PC-9 (cell line): ENCODE measurements at regions not wholly inside any gene's neighbourhood (a gene's known extent, or its start where the extent isn't known, plus 50 kb on each side); places are given as distances from the start of the nearest gene placed in this dataset.
A peak's percentile ranks its signal among the peaks of the same experiment; 100 is the strongest.

Experiments
- BruUV-seq: library from RNA; stranded (reverse); fragments of 400-500 nt; replicated peaks from 2 replicates; lab custom pipeline; 2021; lab: Mats Ljungman, UMichigan
- CTCF ChIA-PET: fragments of 300-600 bp; sonication (Branson Sonifier 250); formaldehyde crosslinking; loops from one replicate; lab custom pipeline; 2022; ENCODE audit warnings: antibody characterized with exemption; lab: Charles Lee
- POLR2A ChIA-PET: fragments of 300-600 bp; sonication (Branson Sonifier 250); formaldehyde crosslinking; loops from one replicate; lab custom pipeline; 2022; ENCODE audit warnings: antibody characterized with exemption; ENCODE audit not compliant: unreplicated experiment; lab: Charles Lee
- DNase-seq, 2 experiments: peaks; one replicate each; pipeline versions ENCODE4 v3.0.0 to v3.0.0-alpha.2; 2015 to 2022; ENCODE audit warnings: mixed read lengths in 1 of 2
- H2AFZ ChIP-seq: fragments of 200-600 bp; sonication (generic); 2 replicates; pipeline ENCODE4 v1.8.1; 2017; ENCODE audit warnings: antibody characterized with exemption
- H3F3A ChIP-seq: fragments of 200-600 bp; sonication (generic); 2 replicates; pipeline ENCODE4 v1.8.1; 2017; ENCODE audit warnings: antibody characterized with exemption, mild to moderate bottlenecking, low read depth; ENCODE audit not compliant: insufficient read depth
- H3K27ac ChIP-seq: fragments of 200-600 bp; sonication (generic); 2 replicates; pipeline ENCODE4 v1.6.1; 2016; ENCODE audit warnings: mixed run types
- H3K27me3 ChIP-seq: fragments of 200-600 bp; sonication (generic); 2 replicates; pipeline ENCODE4 v1.6.1; 2016; ENCODE audit warnings: low read depth, mixed run types; ENCODE audit not compliant: insufficient read depth
- H3K36me3 ChIP-seq: fragments of 200-600 bp; sonication (generic); 2 replicates; pipeline ENCODE4 v1.6.1; 2016; ENCODE audit warnings: low read depth, mixed run types
- H3K4me1 ChIP-seq: fragments of 200-600 bp; sonication (generic); replicated peaks from 2 replicates; pipeline ENCODE4 v1.6.1; 2016; ENCODE audit warnings: mixed run types; ENCODE audit not compliant: insufficient read depth
- H3K4me2 ChIP-seq: fragments of 200-600 bp; sonication (generic); 2 replicates; pipeline ENCODE4 v1.6.1; 2017; ENCODE audit warnings: mixed run types
- H3K4me3 ChIP-seq: fragments of 200-600 bp; sonication (generic); 2 replicates; pipeline ENCODE4 v1.6.1; 2016; ENCODE audit warnings: mixed run types
- H3K79me2 ChIP-seq: fragments of 200-600 bp; sonication (generic); 2 replicates; pipeline ENCODE4 v1.6.1; 2017; ENCODE audit warnings: low read depth, mixed run types
- H3K9me2 ChIP-seq: fragments of 200-600 bp; sonication (generic); 2 replicates; pipeline ENCODE4 v1.8.1; 2017; ENCODE audit warnings: mild to moderate bottlenecking; ENCODE audit not compliant: insufficient read depth
- H3K9me3 ChIP-seq: fragments of 200-600 bp; sonication (generic); 2 replicates; pipeline ENCODE4 v1.8.1; 2016; ENCODE audit warnings: low read depth; ENCODE audit not compliant: insufficient read depth
- H4K20me1 ChIP-seq: fragments of 200-600 bp; sonication (generic); 2 replicates; pipeline ENCODE4 v1.8.1; 2017; ENCODE audit not compliant: insufficient read depth
- EZH2 ChIP-seq: fragments of 200-600 bp; sonication (generic); IDR thresholded peaks from 2 replicates; pipeline ENCODE4 v1.8.0; 2017; ENCODE audit warnings: antibody characterized with exemption, low read depth
- intact Hi-C: fragments of 100-400 bp; cut with micrococcal nuclease; formaldehyde crosslinking; loops from one replicate; pipeline ENCODE4 v1.10.0; 2022; ENCODE audit not compliant: unreplicated experiment
- TF ChIP-seq, protein P1 (sequence below): fragments of 200-600 bp; sonication (generic); conservative IDR thresholded peaks from 2 replicates; pipeline ENCODE4 v1.6.1; 2017; ENCODE audit warnings: mixed run types, antibody characterized with exemption, mild to moderate bottlenecking, moderate library complexity

DNA sequence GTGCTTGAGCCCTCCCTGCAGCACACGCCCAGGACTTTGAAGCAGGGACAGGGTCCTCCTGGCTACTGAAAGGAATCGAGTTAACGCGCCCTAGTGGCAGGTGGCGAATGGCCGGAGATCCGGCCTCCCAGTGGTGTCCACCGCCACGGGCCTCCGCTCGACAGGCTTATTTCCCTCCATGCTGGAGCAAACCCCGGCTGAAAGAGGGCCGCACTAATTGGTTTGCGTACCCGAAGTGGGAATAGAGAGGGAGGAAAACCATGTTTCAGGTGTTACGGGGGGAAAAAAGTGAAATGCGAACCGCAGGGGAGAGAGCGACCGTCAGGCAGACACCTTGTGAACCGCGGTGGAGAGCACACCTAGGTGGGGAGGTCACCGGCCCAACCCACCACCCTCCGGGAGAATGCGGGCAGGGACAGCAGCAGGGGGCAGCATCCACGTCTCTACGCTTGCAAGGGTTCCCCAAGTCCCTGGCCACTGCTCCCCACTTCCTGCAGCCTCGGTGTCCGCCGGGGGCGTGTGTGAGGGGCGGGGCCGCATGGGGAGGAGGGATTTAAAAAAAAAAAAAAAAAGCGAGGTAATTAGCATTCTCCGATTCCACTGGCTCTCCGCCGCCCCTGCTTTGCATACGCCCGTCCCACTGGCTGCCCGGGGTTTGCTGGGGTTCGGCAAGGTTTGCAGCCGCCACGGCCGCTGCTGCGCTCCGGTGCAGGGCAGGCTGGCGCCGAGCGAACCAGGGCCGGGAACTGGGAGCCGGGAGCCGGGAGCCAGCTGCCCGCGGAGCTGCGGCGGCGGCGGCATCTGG, 224.6 kb upstream of the CRY1 start:
- POLR2A ChIA-PET: no interaction called here
- CTCF ChIA-PET: interaction anchor here (0.6 to 0.7 kb wide), 3 partner anchors 46 to 288 kb away, joined by 3 to 4 read pairs (median 4); no protein-coding TSS in a partner anchor

DNA sequence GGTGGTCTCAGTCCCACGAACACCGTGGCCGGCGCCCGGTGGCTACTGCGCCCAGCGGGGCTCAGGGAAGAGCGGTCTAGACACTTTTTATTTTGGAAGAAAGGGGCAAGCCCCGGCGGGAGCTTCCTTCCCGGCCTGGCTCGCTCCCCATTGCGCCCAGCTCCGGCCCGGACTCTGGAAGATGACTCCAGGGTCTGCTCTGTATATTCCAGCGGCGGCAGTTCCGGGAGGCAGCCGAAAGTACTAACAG, 225.1 kb upstream of the CRY1 start:
- peaks cover 49% of the 10 kb centered on the region for H3K79me2 ChIP-seq
- no peaks in the 10 kb centered on the region for H3K9me2 ChIP-seq
- no peaks in the 10 kb centered on the region for H4K20me1 ChIP-seq
- no peaks in the 10 kb centered on the region for H3K27me3 ChIP-seq
- peaks cover 9% of the 10 kb centered on the region for H3K4me1 ChIP-seq
- no peaks in the 10 kb centered on the region for H3K9me3 ChIP-seq
- peak in 1 of 2 experiments; percentile 22 for DNase-seq
- H3K4me3 ChIP-seq: peak overlapping the region; percentile 65
- peak overlapping the region; percentile 74 for H2AFZ ChIP-seq
- no TSS peak for BruUV-seq
- H3K4me2 ChIP-seq: peak overlapping the region; percentile 88
- H3K36me3 ChIP-seq: no peaks in the 10 kb centered on the region
- peaks cover 19% of the 10 kb centered on the region for H3F3A ChIP-seq
- CTCF ChIA-PET: interaction anchor here (0.7 kb wide), 1 partner anchor 288 kb away, joined by 3 read pairs; no protein-coding TSS in a partner anchor
- POLR2A ChIA-PET: no interaction called here
- H3K27ac ChIP-seq: no peak overlapping the region
- TF ChIP-seq EZH2: no peak
- TF ChIP-seq, protein P1, sequence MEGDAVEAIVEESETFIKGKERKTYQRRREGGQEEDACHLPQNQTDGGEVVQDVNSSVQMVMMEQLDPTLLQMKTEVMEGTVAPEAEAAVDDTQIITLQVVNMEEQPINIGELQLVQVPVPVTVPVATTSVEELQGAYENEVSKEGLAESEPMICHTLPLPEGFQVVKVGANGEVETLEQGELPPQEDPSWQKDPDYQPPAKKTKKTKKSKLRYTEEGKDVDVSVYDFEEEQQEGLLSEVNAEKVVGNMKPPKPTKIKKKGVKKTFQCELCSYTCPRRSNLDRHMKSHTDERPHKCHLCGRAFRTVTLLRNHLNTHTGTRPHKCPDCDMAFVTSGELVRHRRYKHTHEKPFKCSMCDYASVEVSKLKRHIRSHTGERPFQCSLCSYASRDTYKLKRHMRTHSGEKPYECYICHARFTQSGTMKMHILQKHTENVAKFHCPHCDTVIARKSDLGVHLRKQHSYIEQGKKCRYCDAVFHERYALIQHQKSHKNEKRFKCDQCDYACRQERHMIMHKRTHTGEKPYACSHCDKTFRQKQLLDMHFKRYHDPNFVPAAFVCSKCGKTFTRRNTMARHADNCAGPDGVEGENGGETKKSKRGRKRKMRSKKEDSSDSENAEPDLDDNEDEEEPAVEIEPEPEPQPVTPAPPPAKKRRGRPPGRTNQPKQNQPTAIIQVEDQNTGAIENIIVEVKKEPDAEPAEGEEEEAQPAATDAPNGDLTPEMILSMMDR: no peak
- intact Hi-C loops: loop anchor here (1.0 kb wide), 2 partner anchors 84 to 289 kb away; no protein-coding TSS in a partner anchor

More for the DNA sequence above, 224.6 kb upstream of the CRY1 start:
- TF ChIP-seq, protein P1: peak; percentile 66; the same call in 1 of the 2 replicates
- no peak for TF ChIP-seq EZH2
- no peaks in the 10 kb centered on the region for H3K36me3 ChIP-seq
- H3K4me2 ChIP-seq: peak overlapping the region; percentile 88
- H3K79me2 ChIP-seq: peaks cover 44% of the 10 kb centered on the region
- H3K27ac ChIP-seq: peak overlapping the region; percentile 41
- peaks cover 9% of the 10 kb centered on the region for H3K4me1 ChIP-seq
- H3K9me3 ChIP-seq: no peaks in the 10 kb centered on the region
- no peaks in the 10 kb centered on the region for H3K27me3 ChIP-seq
- peak overlapping the region; percentile 90 for H2AFZ ChIP-seq
- BruUV-seq: no TSS peak
- H4K20me1 ChIP-seq: no peaks in the 10 kb centered on the region
- DNase-seq: peak; percentile 85 to 92
- peaks cover 19% of the 10 kb centered on the region for H3F3A ChIP-seq
- peak overlapping the region; percentile 65 for H3K4me3 ChIP-seq
- intact Hi-C loops: loop anchor here (1.0 to 2.0 kb wide), 4 partner anchors 21 to 289 kb away; no protein-coding TSS in a partner anchor
- H3K9me2 ChIP-seq: no peaks in the 10 kb centered on the region

GRCh38 chr12:107318806-107319532, 225.6 kb upstream of the CRY1 start:
- ChIA-PET POLR2A (no interaction called here), CTCF (interaction anchor here (0.7 kb wide), 1 partner anchor 287 kb away, joined by 3 read pairs; no protein-coding TSS in a partner anchor)
- Histone ChIP-seq H3K4me2 (peak overlapping the region; percentile 88), H3K79me2 (peaks cover 54% of the 10 kb centered on the region), H3F3A (peaks cover 19% of the 10 kb centered on the region), H3K27me3 (no peaks in the 10 kb centered on the region), H3K36me3 (no peaks in the 10 kb centered on the region), H3K4me1 (peaks cover 9% of the 10 kb centered on the region), H3K4me3 (peak overlapping the region; percentile 65), H2AFZ (peak overlapping the region; percentile 74), H3K9me3 (no peaks in the 10 kb centered on the region), H3K27ac (no peak overlapping the region), H4K20me1 (no peaks in the 10 kb centered on the region), H3K9me2 (no peaks in the 10 kb centered on the region)
- TF ChIP-seq, protein P1: 0 out of 2 replicates have a peak, but pooled peaks have one; percentile 17
- no peak for TF ChIP-seq EZH2
- no TSS peak for BruUV-seq
- intact Hi-C loops: loop anchor here (1.0 kb wide), 2 partner anchors 83 to 288 kb away; no protein-coding TSS in a partner anchor
- DNase-seq: peak in 1 of 2 experiments; percentile 24
